ENCODE measurements at regions not wholly inside any gene's neighbourhood (a gene's known extent, or its start where the extent isn't known, plus 50 kb on each side); places are given as distances from the start of the nearest gene placed in this dataset.

GRCh38 chr11:16603245-16603644, 135.2 kb upstream of the C11orf58 start:
- TF ChIP-seq CTCF (IDR thresholded peaks at IDR 0.05 in 2 of 3, conservative IDR thresholded peaks at IDR 0.05 in 1 of 3; ENCODE audit: borderline replicate concordance in 1 of 3, insufficient read depth in 1 of 3, low read depth in 2 of 3, low read length in 2 of 3) (no peak), ZBTB33 (IDR thresholded peaks at IDR 0.05; ENCODE audit: extremely low read depth, insufficient replicate concordance, low read length) (no peak)
- TF ChIP-seq, protein P1, sequence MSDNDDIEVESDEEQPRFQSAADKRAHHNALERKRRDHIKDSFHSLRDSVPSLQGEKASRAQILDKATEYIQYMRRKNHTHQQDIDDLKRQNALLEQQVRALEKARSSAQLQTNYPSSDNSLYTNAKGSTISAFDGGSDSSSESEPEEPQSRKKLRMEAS (IDR thresholded peaks at IDR 0.05): no peak

All from HCT116 (cell line).